ENCODE measurements at regions not wholly inside any gene's neighbourhood (a gene's known extent, or its start where the extent isn't known, plus 50 kb on each side); places are given as distances from the start of the nearest gene placed in this dataset.

DNA sequence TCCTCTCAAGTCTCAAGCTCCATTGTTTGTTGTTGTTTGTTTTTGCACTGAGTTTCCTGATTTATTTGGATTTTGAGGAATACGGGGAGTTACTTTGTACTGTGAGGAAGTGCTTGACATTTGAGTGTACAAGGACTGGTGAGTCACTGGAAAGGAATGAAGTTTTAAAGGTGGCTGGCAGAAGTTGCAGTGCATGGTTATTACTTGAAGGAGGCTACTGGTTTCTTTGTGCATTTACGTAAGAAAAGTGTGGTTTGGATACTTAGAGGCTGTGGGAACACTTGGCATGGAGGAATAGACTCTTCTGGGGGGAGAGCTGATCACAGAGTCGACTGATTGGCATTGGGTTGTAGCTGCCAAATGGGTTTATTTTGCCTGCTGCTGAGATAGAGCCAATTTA, 919.0 kb downstream of the TAF11L14 start:
- TF ChIP-seq CTCF (IDR thresholded peaks at IDR 0.05) (no peak), SIN3A (IDR thresholded peaks at IDR 0.05; ENCODE audit: borderline replicate concordance, insufficient read depth, low read depth, low read length) (no peak), POLR2AphosphoS5 (IDR thresholded peaks at IDR 0.05; ENCODE audit: low read depth, low read length) (no peak), TCF7L2 (IDR thresholded peaks at IDR 0.05; ENCODE audit: low read depth, low read length) (no peak)
- TF ChIP-seq, protein P1, sequence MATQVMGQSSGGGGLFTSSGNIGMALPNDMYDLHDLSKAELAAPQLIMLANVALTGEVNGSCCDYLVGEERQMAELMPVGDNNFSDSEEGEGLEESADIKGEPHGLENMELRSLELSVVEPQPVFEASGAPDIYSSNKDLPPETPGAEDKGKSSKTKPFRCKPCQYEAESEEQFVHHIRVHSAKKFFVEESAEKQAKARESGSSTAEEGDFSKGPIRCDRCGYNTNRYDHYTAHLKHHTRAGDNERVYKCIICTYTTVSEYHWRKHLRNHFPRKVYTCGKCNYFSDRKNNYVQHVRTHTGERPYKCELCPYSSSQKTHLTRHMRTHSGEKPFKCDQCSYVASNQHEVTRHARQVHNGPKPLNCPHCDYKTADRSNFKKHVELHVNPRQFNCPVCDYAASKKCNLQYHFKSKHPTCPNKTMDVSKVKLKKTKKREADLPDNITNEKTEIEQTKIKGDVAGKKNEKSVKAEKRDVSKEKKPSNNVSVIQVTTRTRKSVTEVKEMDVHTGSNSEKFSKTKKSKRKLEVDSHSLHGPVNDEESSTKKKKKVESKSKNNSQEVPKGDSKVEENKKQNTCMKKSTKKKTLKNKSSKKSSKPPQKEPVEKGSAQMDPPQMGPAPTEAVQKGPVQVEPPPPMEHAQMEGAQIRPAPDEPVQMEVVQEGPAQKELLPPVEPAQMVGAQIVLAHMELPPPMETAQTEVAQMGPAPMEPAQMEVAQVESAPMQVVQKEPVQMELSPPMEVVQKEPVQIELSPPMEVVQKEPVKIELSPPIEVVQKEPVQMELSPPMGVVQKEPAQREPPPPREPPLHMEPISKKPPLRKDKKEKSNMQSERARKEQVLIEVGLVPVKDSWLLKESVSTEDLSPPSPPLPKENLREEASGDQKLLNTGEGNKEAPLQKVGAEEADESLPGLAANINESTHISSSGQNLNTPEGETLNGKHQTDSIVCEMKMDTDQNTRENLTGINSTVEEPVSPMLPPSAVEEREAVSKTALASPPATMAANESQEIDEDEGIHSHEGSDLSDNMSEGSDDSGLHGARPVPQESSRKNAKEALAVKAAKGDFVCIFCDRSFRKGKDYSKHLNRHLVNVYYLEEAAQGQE (IDR thresholded peaks at IDR 0.05; ENCODE audit: insufficient read depth in 1 of 2, low read depth in 2 of 2, low read length in 1 of 2): no peak
